ENCODE measurements at regions not wholly inside any gene's neighbourhood (a gene's known extent, or its start where the extent isn't known, plus 50 kb on each side); places are given as distances from the start of the nearest gene placed in this dataset.

- DNase-seq, result no peak
Measured at GRCh38 chr2:71832388-71832787, 315.3 kb downstream of the CYP26B1 start.

- no peak for DNase-seq
Measured at GRCh38 chr2:71831193-71831577, 316.5 kb downstream of the CYP26B1 start.

GRCh38 chr2:71830497-71831192 is 317.0 kb downstream of the CYP26B1 start:
- no peak for DNase-seq

- DNase-seq, result no peak
Measured at GRCh38 chr2:71829008-71829407, 318.7 kb downstream of the CYP26B1 start.

- no peak for DNase-seq
Measured at GRCh38 chr2:71827973-71828372, 319.7 kb downstream of the CYP26B1 start.

- no peak for DNase-seq
Measured at GRCh38 chr2:71827524-71827901, 320.1 kb downstream of the CYP26B1 start.

GRCh38 chr2:71826826-71827523 is 320.7 kb downstream of the CYP26B1 start:
- no peak for DNase-seq

- no peak for DNase-seq
Measured at GRCh38 chr2:71826299-71826698, 321.4 kb downstream of the CYP26B1 start.

- DNase-seq, result no peak
Measured at GRCh38 chr2:71824436-71824835, 323.2 kb downstream of the CYP26B1 start.

- no peak for DNase-seq
Measured at GRCh38 chr2:71823526-71823925, 324.1 kb downstream of the CYP26B1 start.

- no peak for DNase-seq
Measured at GRCh38 chr2:71822463-71822862, 325.2 kb downstream of the CYP26B1 start.

GRCh38 chr2:71821856-71822255 is 325.8 kb downstream of the CYP26B1 start:
- DNase-seq, result no peak

- DNase-seq, result no peak
Measured at GRCh38 chr2:71816815-71817214, 330.8 kb downstream of the CYP26B1 start.

- no peak for DNase-seq
Measured at GRCh38 chr2:71815701-71816474, 331.8 kb downstream of the CYP26B1 start.

GRCh38 chr2:71814885-71815284 is 332.8 kb downstream of the CYP26B1 start:
- DNase-seq, result no peak

GRCh38 chr2:71813807-71814470 is 333.7 kb downstream of the CYP26B1 start:
- no peak for DNase-seq

- DNase-seq, result no peak
Measured at GRCh38 chr2:71813315-71813714, 334.3 kb downstream of the CYP26B1 start.

GRCh38 chr2:71812736-71813135 is 334.9 kb downstream of the CYP26B1 start:
- DNase-seq, result no peak

- DNase-seq, result no peak
Measured at GRCh38 chr2:71811726-71812125, 335.9 kb downstream of the CYP26B1 start.

GRCh38 chr2:71811157-71811556 is 336.5 kb downstream of the CYP26B1 start:
- no peak for DNase-seq

GRCh38 chr2:71807581-71808451 is 339.8 kb downstream of the CYP26B1 start:
- DNase-seq, result no peak

- DNase-seq, result no peak
Measured at GRCh38 chr2:71806432-71806831, 341.2 kb downstream of the CYP26B1 start.
